ENCODE measurements at regions not wholly inside any gene's neighbourhood (a gene's known extent, or its start where the extent isn't known, plus 50 kb on each side); places are given as distances from the start of the nearest gene placed in this dataset.

DNA sequence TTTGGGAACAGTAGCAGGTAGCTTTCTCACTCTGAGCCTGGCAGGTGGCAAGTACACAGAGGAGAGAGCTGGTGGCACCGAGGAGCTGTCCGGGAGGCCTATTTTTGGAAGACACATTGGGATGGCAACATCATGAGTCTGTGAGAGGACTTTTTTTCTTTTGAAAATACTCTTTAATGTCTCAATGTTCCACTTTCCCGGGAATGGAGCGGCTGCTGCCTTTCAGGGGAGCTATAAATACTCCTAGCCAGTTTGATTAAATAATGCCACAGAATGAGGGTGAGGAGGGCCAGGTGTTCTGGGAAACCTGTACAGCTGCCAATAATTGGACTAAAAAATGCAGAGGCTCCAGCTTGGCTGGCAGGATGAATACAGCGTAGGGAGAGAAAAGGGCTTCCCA, 93.3 kb upstream of the COG2 start:
- TF ChIP-seq TAF1 (IDR thresholded peaks at IDR 0.05; ENCODE audit: low read depth, low read length) = no peak
- TF ChIP-seq POLR2A (IDR thresholded peaks at IDR 0.05; ENCODE audit: low read depth, low read length) = no peak
- TF ChIP-seq POLR2AphosphoS5 (IDR thresholded peaks at IDR 0.05; ENCODE audit: low read depth, low read length) = no peak
- no peak for TF ChIP-seq POU2F2 (IDR thresholded peaks at IDR 0.05; ENCODE audit: low read depth, low read length)
- no peak for TF ChIP-seq SPI1 (IDR thresholded peaks at IDR 0.05; ENCODE audit: low read depth, low read length)
